Muscle of arm (tissue), 1 donor: ENCODE measurements at regions not wholly inside any gene's neighbourhood (a gene's known extent, or its start where the extent isn't known, plus 50 kb on each side); places are given as distances from the start of the nearest gene placed in this dataset.
"Not testable (repeated sequence)": the region's sequence is repeated elsewhere in the genome, so short reads cannot be mapped to it uniquely, and the experiment has no call there.

Source experiments
- DNase-seq: peaks from one replicate; pipeline ENCODE4 v3.0.0-alpha.2; 2013

DNA sequence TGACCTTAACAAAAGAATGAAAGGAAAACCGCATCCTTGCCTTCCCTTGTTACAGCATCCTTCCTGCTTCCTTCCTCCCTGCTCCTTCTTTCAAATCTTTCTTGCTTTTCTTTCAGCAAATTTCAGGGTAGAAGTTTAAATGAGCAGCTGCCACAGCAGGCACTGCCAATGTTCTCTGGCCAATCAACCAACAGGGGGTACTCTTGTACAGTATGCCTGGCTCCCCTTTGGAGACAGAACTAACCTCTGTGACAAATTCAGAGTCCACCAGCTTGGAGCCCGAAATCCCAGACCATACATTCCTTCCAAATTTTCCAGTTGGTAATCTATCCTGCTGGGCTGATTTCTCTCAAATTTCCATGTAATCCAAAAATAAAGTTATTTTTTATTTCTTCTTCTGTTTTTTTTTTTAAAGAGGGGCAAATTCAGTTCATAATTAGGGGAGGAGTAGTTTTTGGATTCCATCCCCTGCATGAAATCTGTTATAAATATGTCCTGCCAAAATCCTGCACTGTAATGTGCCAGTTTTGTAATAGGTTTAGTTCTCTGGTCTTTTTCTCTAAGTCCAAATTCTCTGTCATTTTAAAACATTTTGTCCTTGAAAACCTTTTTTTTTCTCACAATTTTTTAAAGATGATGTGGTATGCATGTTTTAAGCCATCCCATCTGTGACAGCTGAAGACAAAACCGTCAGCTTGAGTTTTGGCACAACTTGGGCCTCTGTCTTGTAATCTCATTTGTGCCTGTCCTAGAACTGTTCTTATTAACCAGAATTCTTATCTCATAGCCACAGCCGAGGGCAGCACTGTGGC is 610.0 kb upstream of the LMO3 start:
- DNase-seq: peak; percentile 15

DNA sequence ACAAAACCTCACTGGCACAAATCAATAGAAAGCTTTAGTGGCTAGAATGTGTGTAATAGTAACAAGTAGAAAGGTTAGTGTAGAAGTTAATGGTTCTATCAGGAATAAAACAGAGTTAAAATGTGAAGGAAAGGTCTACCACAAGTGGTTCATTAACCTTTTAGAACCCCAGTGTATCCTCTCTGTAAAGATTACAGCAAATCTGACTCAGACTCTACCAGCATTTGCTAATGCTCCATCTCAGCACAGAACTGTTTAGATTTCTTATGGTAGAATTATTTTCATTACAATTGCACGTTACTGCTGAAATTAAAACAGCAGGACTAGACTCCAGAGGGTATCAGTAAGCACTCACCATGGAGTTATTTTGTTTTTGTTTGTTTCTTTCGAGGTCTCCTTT is 609.0 kb upstream of the LMO3 start:
- DNase-seq: no peak

DNA sequence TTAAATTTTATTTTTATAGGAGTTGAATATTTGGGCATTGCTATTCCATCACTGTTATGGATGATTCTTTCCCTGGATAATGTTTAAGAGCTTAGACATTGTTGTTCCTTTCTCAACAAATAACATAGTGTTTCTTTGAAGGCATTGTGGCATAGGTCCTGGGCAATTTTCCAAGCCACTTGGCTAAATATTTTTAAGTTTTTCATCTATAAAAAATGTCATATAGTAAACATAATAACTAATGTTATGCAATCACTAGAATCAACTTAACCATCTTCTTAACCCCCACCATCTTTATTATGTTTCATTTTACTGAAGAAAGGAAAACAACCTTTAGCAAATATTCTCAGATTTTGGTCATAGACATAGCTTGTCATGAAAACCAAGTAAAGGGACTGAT is 600.6 kb upstream of the LMO3 start:
- no peak for DNase-seq

DNA sequence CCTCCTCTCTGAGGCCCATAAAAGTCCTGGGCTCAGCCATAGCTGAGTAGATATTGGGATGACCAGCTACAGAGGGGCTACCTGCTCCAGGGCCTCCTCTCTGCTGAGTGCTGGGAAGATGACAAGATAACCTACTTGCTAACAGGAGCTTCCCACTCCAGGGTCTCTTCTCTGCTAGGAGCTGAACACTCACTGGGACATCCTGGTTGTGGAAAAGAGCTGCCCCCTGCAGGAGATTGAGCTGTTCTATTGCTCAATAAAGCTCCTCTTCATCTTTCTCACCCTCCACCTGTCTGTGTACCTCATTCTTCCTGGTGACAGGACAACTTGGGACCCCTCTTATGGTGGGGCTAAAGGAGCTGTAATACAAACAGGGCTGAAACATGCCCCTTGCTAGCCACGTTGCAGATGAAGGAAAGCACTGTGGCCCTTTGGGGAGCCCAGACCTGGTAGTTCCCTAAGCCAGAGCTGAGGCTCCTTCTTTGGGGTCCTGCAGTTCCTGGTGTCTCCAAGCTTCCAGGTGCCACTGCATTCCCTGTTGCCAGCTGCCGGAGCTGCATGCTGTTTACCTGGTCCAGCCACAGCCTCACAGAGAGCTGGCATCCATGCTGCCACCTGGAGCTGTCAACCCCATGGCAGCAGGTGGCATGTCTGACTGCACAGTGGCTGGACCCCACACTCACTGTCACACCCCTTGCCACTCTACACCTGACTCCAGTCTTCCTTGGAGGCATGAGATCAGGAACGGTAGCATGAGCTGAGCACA is 598.5 kb upstream of the LMO3 start:
- no peak for DNase-seq

DNA sequence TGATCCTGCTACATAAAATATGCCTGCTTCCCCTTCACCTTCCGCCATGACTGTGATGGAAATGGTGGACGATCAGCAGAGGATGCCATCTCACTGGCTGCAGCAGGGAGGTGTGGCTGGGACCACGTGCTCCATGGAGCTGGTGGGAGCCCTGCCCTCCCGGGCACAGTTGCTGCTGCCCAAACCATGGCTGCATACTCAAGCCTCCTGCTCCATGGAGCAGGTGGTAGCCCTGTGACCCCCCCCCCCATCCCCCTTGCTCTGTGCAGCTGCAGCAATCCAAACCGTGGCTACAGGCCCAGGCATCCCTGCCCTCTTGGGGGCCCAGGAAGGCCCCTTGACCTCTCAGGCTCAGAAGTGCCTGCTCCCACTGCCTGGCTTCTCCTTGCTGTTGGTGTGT is 597.5 kb upstream of the LMO3 start:
- no peak for DNase-seq

DNA sequence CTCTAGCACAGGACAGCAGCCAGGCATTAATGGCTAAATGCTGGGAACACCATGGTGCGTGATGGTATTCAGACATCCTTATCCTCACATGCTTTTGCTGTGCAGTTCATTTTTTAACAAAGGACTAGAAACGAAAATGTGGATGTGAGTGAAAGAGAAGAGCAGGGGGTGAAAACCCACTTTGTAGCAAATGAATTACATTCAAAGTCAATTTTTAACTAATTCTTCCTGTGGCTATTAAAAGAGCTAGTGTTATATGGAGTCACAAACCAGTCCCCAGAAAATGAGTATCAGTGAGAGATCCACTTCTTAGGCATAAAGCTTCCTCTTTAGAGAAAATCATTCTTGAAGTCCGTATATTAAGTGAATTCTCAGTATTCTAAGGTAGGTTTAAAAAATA is 592.0 kb upstream of the LMO3 start:
- no peak for DNase-seq

DNA sequence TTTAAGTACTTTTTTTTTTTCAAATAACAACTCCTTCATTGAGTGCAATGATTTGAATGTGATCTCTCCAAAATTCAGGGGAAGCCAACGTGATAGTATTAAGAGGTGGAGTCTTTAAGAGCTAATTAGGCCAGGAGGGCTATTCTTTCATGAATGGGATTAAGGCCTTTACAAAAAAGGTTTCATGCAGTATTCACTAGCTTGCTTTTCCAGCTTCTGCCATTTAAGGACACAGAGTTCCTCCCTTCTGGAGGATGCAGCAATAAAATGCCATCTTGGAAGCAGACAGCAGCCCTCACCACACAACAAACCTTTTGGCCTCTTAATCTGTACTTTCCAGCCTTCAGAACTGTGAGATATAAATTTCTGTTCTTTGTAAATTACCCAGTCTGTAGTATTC is 586.8 kb upstream of the LMO3 start:
- no peak for DNase-seq

DNA sequence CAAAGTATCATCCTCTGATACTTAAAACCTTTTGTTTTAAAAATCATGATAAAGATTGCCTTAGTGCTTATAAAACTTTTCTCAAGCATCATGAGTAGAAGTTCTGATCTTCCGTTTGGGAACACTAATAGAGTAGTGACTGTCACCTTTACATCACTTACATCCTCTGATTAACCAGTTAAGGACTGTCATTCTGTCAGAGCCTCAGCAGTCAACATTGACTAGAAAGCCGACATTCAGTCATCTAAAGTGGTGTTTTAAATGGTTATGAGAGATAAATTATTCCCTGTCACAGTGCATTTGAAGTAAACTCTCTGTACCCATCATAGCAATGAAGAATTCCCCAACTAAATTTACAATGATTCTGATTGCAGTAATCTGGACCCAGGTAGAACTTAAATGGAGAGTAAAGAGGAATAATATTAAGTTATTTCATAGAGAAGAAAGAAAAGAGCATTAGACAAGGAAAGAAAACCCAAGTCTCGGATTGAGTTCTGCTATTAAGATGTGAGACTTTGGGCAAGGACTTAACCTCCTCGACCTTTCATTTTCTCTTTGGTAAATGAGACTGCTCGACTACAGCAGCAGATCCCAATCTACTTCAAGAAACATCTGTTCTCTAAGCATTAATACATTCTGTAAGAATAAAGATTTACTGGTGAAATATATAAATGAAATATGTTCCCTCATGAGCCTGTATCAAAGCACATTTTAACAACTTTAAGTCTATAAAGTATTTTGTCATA is 563.9 kb upstream of the LMO3 start:
- DNase-seq: no peak

DNA sequence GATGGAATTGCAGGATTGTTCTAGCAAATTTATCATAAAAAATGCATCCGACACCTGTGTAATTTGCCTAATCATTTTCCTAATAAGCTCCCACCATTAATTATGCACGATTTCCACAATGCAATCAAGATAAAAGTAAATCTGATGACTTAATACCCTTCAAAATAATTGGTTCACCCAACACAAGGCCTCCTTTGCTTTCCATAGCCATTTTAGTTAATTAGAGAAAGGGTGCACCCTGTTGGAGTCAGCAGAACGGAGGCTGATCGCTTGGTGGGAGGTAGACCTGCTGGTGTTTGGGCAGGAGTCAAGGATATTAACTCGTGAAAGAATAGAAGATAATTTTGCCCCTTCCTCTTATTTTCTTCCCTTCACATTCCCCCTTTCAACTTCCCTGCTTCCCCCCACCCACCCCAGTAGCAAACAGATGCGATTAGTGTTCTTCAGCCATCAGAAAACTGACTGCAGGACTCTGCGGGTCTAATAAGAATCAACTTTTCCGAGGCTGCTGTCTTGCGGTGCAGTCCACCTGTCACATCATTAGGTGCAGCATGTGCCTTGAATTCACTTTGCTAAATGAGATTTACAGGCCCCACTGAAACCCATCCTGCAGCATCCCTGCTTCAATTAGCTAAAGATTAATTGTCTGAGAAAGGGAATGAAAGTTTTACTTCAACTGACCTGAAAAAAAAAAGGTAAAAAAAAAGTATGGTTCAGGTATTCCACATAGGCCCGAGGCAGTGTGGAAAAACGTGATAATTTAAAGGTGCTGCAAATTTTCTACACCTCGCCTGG is 553.7 kb upstream of the LMO3 start:
- no peak for DNase-seq

DNA sequence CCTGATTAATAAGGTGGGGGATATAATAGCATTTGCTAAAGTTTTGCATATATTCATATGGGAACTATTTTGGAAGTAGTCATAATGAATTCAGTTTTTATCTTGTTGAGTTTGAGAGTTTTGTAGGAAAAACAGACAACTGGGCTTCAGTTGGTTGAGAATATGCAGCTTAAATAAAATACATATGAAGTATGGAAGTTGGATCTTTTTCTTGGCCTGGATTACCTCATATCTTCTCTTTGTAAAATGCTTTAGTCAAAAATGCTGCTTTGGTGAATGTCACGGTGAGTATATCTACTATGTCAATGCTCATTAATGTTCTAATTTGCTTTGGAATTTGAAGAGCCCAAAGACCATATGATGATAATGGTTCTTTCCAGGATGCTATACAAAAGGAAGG is 552.2 kb upstream of the LMO3 start:
- DNase-seq: no peak

DNA sequence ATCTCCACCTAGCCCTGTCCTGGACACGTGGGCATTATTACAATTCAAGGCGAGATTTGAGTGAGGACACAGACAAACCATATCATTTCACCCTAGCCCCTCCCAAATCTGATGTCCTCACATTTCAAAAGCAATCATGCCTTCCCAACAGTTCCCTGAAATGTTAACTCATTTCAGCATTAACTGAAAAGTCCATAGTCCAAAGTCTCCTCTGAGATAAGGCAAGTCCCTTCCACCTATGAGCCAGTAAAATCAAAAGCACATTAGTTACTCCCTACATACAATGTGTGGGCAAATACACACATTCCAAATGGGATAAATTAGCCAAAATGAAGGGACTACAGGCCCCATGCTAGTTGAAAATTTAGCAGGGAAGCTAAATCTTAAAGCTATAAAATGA is 546.0 kb upstream of the LMO3 start:
- no peak for DNase-seq

DNA sequence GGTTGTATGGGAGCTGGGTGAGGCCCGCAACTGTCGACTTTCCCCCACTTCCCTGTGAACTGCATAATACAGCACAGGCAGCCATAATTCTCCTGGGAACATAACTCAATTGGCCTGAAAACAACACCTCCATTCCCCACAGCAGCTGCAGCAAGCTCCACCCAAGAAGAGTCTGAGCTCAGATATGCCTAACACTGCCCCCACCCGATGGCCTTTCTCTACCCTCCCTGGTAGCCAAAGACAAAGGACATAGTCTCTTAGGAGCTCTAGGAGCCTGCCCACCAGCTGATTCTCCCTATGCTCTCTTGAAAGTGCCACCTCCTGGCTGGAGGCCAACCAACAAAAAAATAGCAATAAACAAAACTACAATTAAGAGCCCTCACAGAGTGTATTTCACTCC is 542.7 kb upstream of the LMO3 start:
- DNase-seq: no peak

DNA sequence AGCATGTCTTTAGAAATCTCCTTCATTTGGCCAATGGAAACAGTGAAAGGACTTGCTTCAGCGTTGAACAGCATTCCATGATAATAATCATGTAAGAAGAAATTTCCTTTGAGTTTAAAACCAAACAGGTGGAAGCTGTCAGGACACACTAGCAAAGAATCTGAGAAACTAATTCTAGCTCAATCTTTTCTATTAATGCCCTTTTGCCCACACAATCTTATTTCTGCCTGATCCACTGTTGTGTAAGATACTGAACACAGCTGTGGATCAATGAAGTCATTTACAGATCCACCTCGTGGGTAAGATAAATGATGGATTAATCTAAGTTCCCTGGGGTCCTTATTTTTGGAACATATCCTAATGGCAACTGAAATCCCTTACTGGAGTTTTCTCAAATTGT is 536.9 kb upstream of the LMO3 start:
- no peak for DNase-seq

DNA sequence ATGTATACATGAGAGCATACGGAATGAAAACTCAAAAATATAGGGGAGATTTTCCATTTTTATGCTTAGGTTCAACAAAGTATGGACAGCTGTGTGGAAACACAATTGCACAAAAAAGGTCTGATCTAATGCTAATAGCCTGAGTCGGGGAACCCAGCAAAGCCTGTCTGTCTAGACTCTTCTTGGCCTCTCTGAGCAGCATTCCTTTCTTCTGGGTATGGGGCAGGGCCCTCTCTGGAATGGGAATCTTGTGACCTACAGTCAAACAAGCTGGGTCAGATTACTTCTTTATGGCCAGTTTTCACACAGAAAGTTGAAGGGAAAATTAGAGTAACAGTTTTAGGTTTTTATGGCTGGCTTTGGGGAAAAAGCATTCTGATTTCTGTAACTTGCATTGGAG is 534.0 kb upstream of the LMO3 start:
- no peak for DNase-seq

DNA sequence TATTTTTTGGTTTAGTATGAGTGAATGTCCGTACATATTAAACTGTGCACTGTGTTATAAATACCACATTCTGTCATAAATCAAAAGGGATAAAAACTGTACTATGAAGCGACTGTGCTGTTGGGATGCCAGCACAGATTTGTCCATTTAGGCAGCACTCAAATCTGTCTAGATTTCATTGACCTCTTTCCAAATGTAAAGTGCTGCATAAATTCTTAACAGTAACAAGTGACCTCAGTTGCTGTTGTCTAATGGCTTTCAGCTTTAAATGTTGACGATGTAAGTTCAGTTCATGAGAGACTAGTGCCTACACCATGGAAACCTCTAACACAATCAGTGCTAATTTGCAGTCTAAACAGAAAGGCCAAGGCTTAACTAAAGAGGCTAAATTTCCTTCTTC is 531.4 kb upstream of the LMO3 start:
- no peak for DNase-seq

DNA sequence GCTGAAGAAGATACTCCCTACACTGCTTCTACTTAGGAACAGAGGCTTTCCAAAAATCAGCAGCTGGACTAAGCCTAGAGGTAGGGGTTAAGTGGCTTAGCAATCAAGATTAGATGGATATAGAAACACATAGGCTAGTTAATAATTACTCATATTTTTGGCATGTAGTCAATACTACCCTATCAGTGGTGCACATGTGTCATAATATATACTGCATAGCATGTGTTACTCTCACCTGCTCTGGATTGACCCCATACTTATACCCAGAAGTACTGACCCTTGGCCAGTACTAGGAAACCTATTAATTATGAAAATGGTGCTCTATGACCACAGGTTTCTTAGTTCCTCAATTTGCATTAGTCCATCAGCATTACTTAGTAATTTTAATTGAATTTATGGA is 528.4 kb upstream of the LMO3 start:
- DNase-seq: no peak

DNA sequence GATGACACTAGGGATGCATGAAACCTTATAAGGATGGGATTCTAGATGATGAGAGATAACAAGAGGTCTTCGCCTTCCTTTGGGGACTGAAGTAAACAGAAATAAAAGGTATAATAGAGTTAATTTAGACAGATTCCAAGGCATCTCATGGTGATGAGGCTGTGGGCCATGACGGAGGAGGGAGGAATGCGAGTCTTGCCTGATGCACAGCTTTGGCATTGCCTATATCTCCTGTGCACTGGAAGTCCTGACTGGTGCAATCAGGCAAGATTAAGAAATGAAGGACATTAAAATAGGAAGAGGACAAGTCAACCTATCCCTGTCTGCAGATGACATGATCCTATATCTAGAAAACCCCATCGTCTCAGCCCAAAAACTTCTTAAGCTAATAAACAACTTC is 526.4 kb upstream of the LMO3 start:
- no peak for DNase-seq

DNA sequence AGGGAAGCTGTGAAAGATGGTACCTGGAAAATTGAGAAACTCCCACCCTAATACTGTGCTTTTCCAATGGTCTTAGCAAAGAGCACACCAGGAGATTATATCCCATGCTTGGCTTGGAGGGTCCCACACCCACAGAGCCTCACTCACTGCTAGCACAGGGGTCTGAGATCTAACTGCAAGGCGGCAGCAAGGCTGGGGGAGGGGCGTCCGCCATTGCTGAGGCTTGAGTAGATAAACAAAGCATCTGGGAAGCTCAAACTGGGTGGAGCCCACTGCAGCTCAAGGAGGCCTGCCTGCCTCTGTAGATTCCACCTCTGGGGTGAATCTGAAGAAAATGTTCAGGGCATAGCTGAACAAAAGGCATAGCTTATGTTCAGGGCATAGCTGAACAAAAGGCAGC is 510.6 kb upstream of the LMO3 start:
- DNase-seq: not testable (repeated sequence)

DNA sequence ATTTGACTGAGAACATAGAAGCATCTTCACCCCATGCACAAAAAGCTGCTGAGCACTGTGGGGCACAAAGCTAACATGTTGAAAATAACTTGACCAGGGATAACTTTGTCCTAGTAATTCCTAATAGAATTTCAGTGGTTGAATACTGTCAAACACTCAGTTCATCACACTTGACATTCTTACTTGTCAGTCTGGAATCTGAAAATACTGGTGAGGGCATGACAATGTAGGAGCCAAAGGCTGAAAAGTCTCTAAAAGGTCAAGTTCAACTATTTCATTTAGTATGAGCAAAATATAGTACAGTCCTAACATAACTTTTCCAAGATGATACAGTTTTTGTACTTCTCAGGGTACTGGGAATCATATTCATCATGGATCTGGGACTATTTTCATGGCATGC is 504.4 kb upstream of the LMO3 start:
- DNase-seq: no peak

DNA sequence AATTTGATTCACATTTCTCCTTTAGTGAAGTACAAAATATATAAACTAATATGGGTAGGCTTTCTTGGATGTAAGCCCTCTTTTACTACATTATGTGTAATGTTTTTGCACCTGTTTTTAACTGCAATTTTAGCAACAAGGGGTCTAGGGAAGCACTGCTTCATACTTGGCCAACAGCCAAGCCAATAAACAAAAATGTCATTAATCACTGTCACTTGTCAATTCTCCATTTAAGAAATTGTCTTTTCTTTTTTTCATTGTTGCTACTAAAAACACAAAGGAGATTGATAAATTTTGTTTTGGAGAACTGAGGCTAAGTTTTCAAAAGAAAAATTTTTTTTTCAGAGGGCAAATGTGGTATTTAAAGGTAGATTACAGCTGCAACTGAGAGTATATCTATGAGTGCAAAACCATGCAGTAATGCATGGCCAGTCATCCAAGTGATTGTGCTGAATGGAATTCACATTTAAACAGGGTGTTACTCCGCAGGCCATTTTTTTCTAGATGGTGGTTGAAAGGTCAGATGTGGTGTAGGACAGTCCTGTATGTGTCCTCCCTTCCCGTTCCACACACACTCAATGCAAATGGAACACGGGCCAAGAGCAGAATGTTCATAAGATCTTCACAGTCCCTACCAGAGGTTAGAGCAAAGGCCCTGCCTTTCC is 503.0 kb upstream of the LMO3 start:
- DNase-seq: no peak

DNA sequence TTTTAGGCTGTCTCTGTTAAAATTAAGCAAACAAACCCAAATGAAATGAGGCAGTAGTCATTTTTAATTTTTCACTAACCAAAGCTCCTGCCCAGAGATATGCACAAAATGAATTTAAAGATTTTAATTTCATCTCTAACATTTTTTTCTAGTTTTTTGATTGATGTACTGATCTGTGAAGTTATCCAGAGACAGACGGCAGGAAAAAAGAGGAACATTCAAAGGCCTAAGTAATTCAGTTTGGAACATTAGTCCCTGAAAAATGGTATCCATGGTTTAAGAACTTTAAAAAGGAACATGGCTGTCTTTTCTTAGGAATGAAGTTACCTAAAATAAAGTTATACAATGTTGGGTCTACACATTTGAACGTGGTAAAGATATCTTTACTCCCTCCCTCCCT is 498.8 kb upstream of the LMO3 start:
- no peak for DNase-seq

DNA sequence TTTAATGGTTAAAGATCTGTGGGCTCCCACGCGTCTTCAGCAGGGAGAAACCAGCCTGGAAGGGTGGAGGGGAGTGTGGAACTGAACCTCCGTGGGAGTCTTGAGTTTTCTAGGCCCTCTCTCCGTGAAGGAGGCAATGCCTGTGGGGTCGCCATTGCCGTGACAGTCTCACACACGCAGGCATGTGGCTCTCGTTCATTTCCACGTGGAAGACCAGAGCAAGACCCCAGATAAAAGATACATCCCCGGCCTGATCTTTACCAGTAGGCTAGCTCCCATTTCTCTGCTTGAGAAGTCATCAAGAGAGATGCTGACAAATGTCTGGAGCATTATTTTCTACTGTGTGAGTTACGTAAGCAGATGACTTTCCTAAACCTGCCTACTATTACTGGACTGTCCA is 491.7 kb upstream of the LMO3 start:
- no peak for DNase-seq
